H1 (cell line): ENCODE measurements at regions not wholly inside any gene's neighbourhood (a gene's known extent, or its start where the extent isn't known, plus 50 kb on each side); places are given as distances from the start of the nearest gene placed in this dataset.

Source experiments
- CTCF ChIA-PET: fragments of 300-600 bp; sonication (Branson Sonifier 250); formaldehyde crosslinking; loops from one replicate; lab custom pipeline; 2021; ENCODE audit not compliant: partially characterized antibody; lab: Charles Lee
- POLR2A ChIA-PET: fragments of 300-600 bp; sonication (Branson Sonifier 250); formaldehyde crosslinking; loops from one replicate; lab custom pipeline; 2021; ENCODE audit warnings: inconsistent platforms; ENCODE audit not compliant: partially characterized antibody; lab: Charles Lee
- DNase-seq, 2 experiments: peaks; one replicate each; pipeline versions ENCODE4 v3.0.0 to v3.0.0-alpha.2; 2010 to 2022; ENCODE audit warnings: low spot score in 2 of 2, low read depth in 1 of 2, mixed read lengths in 1 of 2
- FAIRE-seq: peaks from 2 replicates; lab custom pipeline; 2011; peaks lifted over from hg19 to GRCh38; lab: Jason Lieb, UNC
- H2AFZ ChIP-seq: 2 replicates; pipeline ENCODE4 v1.8.1; 2012; ENCODE audit warnings: low read length, inconsistent platforms
- H2AK5ac ChIP-seq: 2 replicates; pipeline ENCODE4 v1.6.1; 2013; ENCODE audit warnings: low read depth, low read length
- H2BK120ac ChIP-seq: replicated peaks from 2 replicates; pipeline ENCODE3; 2013; ENCODE audit warnings: low read depth, low read length, inconsistent platforms
- H2BK12ac ChIP-seq: 2 replicates; pipeline ENCODE4 v1.6.1; 2013; ENCODE audit warnings: low read depth, low read length
- H2BK15ac ChIP-seq: 2 replicates; pipeline ENCODE4 v1.6.1; 2013; ENCODE audit warnings: low read length
- H2BK20ac ChIP-seq: 2 replicates; pipeline ENCODE4 v1.6.1; 2013; ENCODE audit warnings: low read length
- H2BK5ac ChIP-seq: 2 replicates; pipeline ENCODE4 v1.6.1; 2013; ENCODE audit warnings: low read depth, low read length
- H3K14ac ChIP-seq: 2 replicates; pipeline ENCODE4 v1.6.1; 2013; ENCODE audit warnings: inconsistent platforms; ENCODE audit not compliant: insufficient read length
- H3K18ac ChIP-seq: 2 replicates; pipeline ENCODE4 v1.6.1; 2013; ENCODE audit warnings: low read length; ENCODE audit errors: extremely low read depth
- H3K23ac ChIP-seq: 2 replicates; pipeline ENCODE4 v1.6.1; 2013; ENCODE audit warnings: inconsistent platforms; ENCODE audit not compliant: insufficient read length
- H3K23me2 ChIP-seq: 2 replicates; pipeline ENCODE4 v1.6.1; 2013; ENCODE audit warnings: low read depth, low read length
- H3K27ac ChIP-seq: 2 replicates; pipeline ENCODE4 v1.6.1; 2011; ENCODE audit warnings: low read depth, low read length, inconsistent platforms
- H3K27me3 ChIP-seq, 4 experiments: replicated peaks in 1 of 4; 1 replicate in 1 of 4; 2 replicates in 3 of 4; pipeline versions ENCODE4 v1.6.1 to v1.8.1; 2011 to 2013; ENCODE audit warnings: low read length in 3 of 4, mild to moderate bottlenecking in 3 of 4, inconsistent platforms in 2 of 4, mixed read lengths in 2 of 4, moderate library complexity in 1 of 4; ENCODE audit not compliant: control insufficient read depth in 3 of 4, insufficient read depth in 3 of 4; ENCODE audit errors: extremely low read depth in 1 of 4
- H3K36me3 ChIP-seq, 4 experiments: 2 replicates each; pipeline versions ENCODE4 v1.6.1 to v1.8.1; 2011 to 2013; ENCODE audit warnings: mild to moderate bottlenecking in 4 of 4, low read length in 3 of 4, moderate library complexity in 2 of 4, control low read depth in 1 of 4, inconsistent platforms in 1 of 4; ENCODE audit not compliant: insufficient read depth in 4 of 4, control insufficient read depth in 2 of 4
- H3K4ac ChIP-seq: replicated peaks from 2 replicates; pipeline ENCODE3; 2013; ENCODE audit warnings: low read length, low read depth, mixed read lengths, inconsistent platforms; ENCODE audit not compliant: insufficient read length
- H3K4me1 ChIP-seq, 4 experiments: replicated peaks in 1 of 4; 1 replicate in 1 of 4; 2 replicates in 3 of 4; pipeline versions ENCODE4 v1.6.1 to v1.8.1; 2011 to 2013; ENCODE audit warnings: low read length in 3 of 4, inconsistent platforms in 2 of 4, mixed read lengths in 1 of 4; ENCODE audit not compliant: insufficient read depth in 4 of 4, control insufficient read depth in 3 of 4
- H3K4me2 ChIP-seq, 2 experiments: 2 replicates each; pipeline versions ENCODE4 v1.6.1 to v1.8.1; 2011 to 2013; ENCODE audit warnings: low read depth in 2 of 2, low read length in 2 of 2, control low read depth in 1 of 2, inconsistent platforms in 1 of 2, mild to moderate bottlenecking in 1 of 2; ENCODE audit not compliant: insufficient read depth in 1 of 2
- H3K4me3 ChIP-seq, 4 experiments: fragments of 200-600, 300-600 bp in 1 of 4; sonication (generic), shearing (Covaris generic), sonication (Bioruptor Twin) in 1 of 4; 2 replicates each; pipeline versions ENCODE4 v1.5.1 to v1.8.1; 2011 to 2016; ENCODE audit warnings: low read length in 4 of 4, low read depth in 3 of 4, control low read depth in 2 of 4, inconsistent platforms in 2 of 4, mild to moderate bottlenecking in 2 of 4, mixed read lengths in 1 of 4, moderate library complexity in 1 of 4; ENCODE audit not compliant: insufficient read depth in 2 of 4; ENCODE audit errors: extremely low read depth in 1 of 4
- H3K56ac ChIP-seq: replicated peaks from 2 replicates; pipeline ENCODE3; 2013; ENCODE audit warnings: low read depth, mild to moderate bottlenecking, mixed read lengths, low read length, inconsistent platforms; ENCODE audit not compliant: insufficient read length
- H3K79me1 ChIP-seq: 2 replicates; pipeline ENCODE4 v1.6.1; 2013; ENCODE audit warnings: low read depth, low read length, control low read depth
- H3K79me2 ChIP-seq, 2 experiments: 2 replicates each; pipeline versions ENCODE4 v1.6.1 to v1.8.1; 2012 to 2013; ENCODE audit warnings: low read length in 2 of 2, mild to moderate bottlenecking in 2 of 2, inconsistent platforms in 1 of 2; ENCODE audit not compliant: insufficient read depth in 2 of 2, control insufficient read depth in 1 of 2
- H3K9ac ChIP-seq, 4 experiments: replicated peaks in 1 of 4; 1 replicate in 1 of 4; 2 replicates in 3 of 4; pipeline versions ENCODE4 v1.6.1 to v1.8.1; 2011 to 2013; ENCODE audit warnings: low read depth in 3 of 4, low read length in 3 of 4, control low read depth in 2 of 4, mild to moderate bottlenecking in 2 of 4, moderate library complexity in 2 of 4, inconsistent platforms in 1 of 4; ENCODE audit errors: extremely low read depth in 1 of 4
- H3K9me3 ChIP-seq, 2 experiments: 2 replicates each; pipeline versions ENCODE4 v1.6.1 to v1.8.1; 2012 to 2013; ENCODE audit warnings: mild to moderate bottlenecking in 2 of 2, moderate library complexity in 2 of 2, control low read depth in 1 of 2, inconsistent platforms in 1 of 2, low read depth in 1 of 2, low read length in 1 of 2, mixed read lengths in 1 of 2; ENCODE audit not compliant: insufficient read depth in 2 of 2
- H4K20me1 ChIP-seq, 2 experiments: replicated peaks in 1 of 2; 2 replicates each; pipeline versions ENCODE3 to v1.8.1; 2011 to 2013; ENCODE audit warnings: inconsistent platforms in 2 of 2, low read length in 2 of 2, mild to moderate bottlenecking in 1 of 2; ENCODE audit not compliant: insufficient read depth in 2 of 2, control insufficient read depth in 1 of 2
- H4K5ac ChIP-seq: 2 replicates; pipeline ENCODE4 v1.6.1; 2013; ENCODE audit warnings: low read length, low read depth, mixed read lengths, inconsistent platforms; ENCODE audit not compliant: insufficient read length
- H4K8ac ChIP-seq: 2 replicates; pipeline ENCODE4 v1.8.0; 2013; ENCODE audit warnings: mild to moderate bottlenecking, moderate library complexity, low read length, inconsistent platforms; ENCODE audit not compliant: insufficient read depth; ENCODE audit errors: extremely low read depth
- H4K91ac ChIP-seq: replicated peaks from 2 replicates; pipeline ENCODE3; 2013; ENCODE audit warnings: low read length, mixed read lengths, inconsistent platforms; ENCODE audit not compliant: insufficient read length
- CHD2 ChIP-seq: IDR thresholded peaks from 2 replicates; pipeline ENCODE4 v1.6.1; 2012; ENCODE audit warnings: low read length, improper control_type of control experiment
- EP300 ChIP-seq, 2 experiments: IDR thresholded peaks; 1 replicate in 1 of 2; 2 replicates in 1 of 2; pipeline ENCODE4 v1.6.1; 2011 to 2012; ENCODE audit warnings: low read depth in 2 of 2, low read length in 2 of 2, mild to moderate bottlenecking in 2 of 2, borderline replicate concordance in 1 of 2, inconsistent platforms in 1 of 2, moderate library complexity in 1 of 2
- FOSL1 ChIP-seq: IDR thresholded peaks from 2 replicates; pipeline ENCODE4 v1.6.1; 2011; ENCODE audit warnings: mild to moderate bottlenecking, low read depth, low read length, moderate library complexity; ENCODE audit not compliant: insufficient read depth
- GABPA ChIP-seq: IDR thresholded peaks from 2 replicates; pipeline ENCODE4 v1.6.1; 2011; ENCODE audit warnings: mild to moderate bottlenecking, low read length, moderate library complexity, borderline replicate concordance; ENCODE audit not compliant: insufficient read depth
- POLR2A ChIP-seq, 2 experiments: IDR thresholded peaks; 1 replicate in 1 of 2; 2 replicates in 1 of 2; pipeline ENCODE4 v1.6.1; 2011; ENCODE audit warnings: low read depth in 2 of 2, low read length in 2 of 2, mild to moderate bottlenecking in 2 of 2; ENCODE audit errors: control extremely low read depth in 1 of 2
- POLR2AphosphoS5 ChIP-seq: IDR thresholded peaks from 2 replicates; pipeline ENCODE4 v1.6.1; 2011; ENCODE audit warnings: low read depth, low read length
- RNF2 ChIP-seq: fragments of 200-900, 300-1000 bp; sonication (generic); IDR thresholded peaks from 2 replicates; pipeline ENCODE4 v1.7.1; 2016; ENCODE audit warnings: borderline replicate concordance, low read depth, mild to moderate bottlenecking, antibody characterized with exemption, low read length; ENCODE audit not compliant: poor library complexity, severe bottlenecking; ENCODE audit errors: missing control alignments
- SIRT6 ChIP-seq: IDR thresholded peaks from one replicate; pipeline ENCODE4 v1.7.1; 2012; ENCODE audit warnings: low read length, inconsistent platforms
- SIX5 ChIP-seq: IDR thresholded peaks from 2 replicates; pipeline ENCODE4 v1.6.1; 2011; ENCODE audit warnings: mild to moderate bottlenecking, low read depth, low read length
- TAF1 ChIP-seq: IDR thresholded peaks from 2 replicates; pipeline ENCODE4 v1.6.1; 2011; ENCODE audit warnings: mild to moderate bottlenecking, low read depth, low read length
- WGBS, 2 experiments: shearing (Covaris generic) in 1 of 2; methylation state at CpG; one replicate each; pipeline versions ENCODE4 v1.1.6 to v1.1.7; 2013 to 2015; ENCODE audit warnings: low lambda C conversion rate in 2 of 2, mixed read lengths in 2 of 2, inconsistent platforms in 1 of 2, low coverage in 1 of 2, missing lambda C conversion rate in 1 of 2; ENCODE audit not compliant: insufficient replicate concordance in 2 of 2, insufficient coverage in 1 of 2, insufficient read length in 1 of 2; ENCODE audit errors: extremely low coverage in 1 of 2, missing lambda C conversion rate in 1 of 2; 5-methylcytosine and 5-hydroxymethylcytosine counted together
- TF ChIP-seq, protein P1 (sequence below): IDR thresholded peaks from 2 replicates; pipeline ENCODE4 v1.6.1; 2012; ENCODE audit warnings: low read length, inconsistent platforms
- TF ChIP-seq, protein P2 (sequence below): IDR thresholded peaks from 2 replicates; pipeline ENCODE4 v1.6.1; 2011; ENCODE audit warnings: low read depth, mild to moderate bottlenecking, low read length; ENCODE audit not compliant: insufficient read depth

DNA sequence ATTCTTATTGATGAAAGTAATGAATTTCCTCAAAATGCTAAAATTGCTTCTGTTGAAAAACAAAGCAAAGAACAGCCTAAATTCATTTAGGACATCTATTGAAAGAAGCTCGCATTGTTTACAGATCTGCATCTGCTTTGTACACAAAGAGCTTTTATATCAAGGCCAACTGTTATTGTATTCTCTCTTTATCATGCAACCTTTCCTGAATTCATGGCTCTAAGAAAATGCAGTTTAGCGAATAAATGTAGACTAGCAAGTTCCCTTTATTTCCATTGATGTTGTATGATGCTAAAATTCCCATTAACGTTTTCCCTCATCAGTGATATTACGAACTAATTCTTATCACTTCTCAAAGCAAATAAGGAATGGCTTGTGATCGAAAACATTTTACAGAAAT lies 446.3 kb downstream of the MID1IP1 start:
- Histone ChIP-seq H2BK120ac (no peak overlapping the region), H2AFZ (no peak overlapping the region), H4K91ac (no peak overlapping the region), H3K14ac (no peak overlapping the region), H2BK12ac (no peak overlapping the region), H4K20me1 (no peaks in the 10 kb centered on the region), H3K4me3 (no peak overlapping the region), H4K5ac (no peak overlapping the region), H3K9ac (no peak overlapping the region), H3K4ac (no peak overlapping the region), H4K8ac (no peak overlapping the region), H3K56ac (no peak overlapping the region), H2BK20ac (no peak overlapping the region), H3K36me3 (no peaks in the 10 kb centered on the region), H2BK5ac (no peak overlapping the region), H3K27ac (no peak overlapping the region), H3K79me1 (no peaks in the 10 kb centered on the region), H2BK15ac (no peak overlapping the region), H3K9me3 (no peaks in the 10 kb centered on the region), H3K4me2 (no peak overlapping the region), H3K27me3 (no peaks in the 10 kb centered on the region), H3K79me2 (no peaks in the 10 kb centered on the region), H3K18ac (no peak overlapping the region), H3K23me2 (no peaks in the 10 kb centered on the region), H3K4me1 (peaks cover 0 to 4% (median 0%) of the 10 kb centered on the region in 4 experiments; a peak in 1 of 7 replicates), H3K23ac (no peak overlapping the region), H2AK5ac (no peak overlapping the region)
- 72% methylated on average over 5 of the region's 5 CpGs; no CpG with 5 or more reads in 1 of the 2 experiments for WGBS, 2 experiments
- POLR2A ChIA-PET = no interaction called here
- CTCF ChIA-PET = interaction anchor here (0.7 to 1.9 kb wide), 3 partner anchors 13 to 494 kb away, joined by 3 to 7 read pairs (median 5); no protein-coding TSS in a partner anchor
- no peak for DNase-seq
- no peak for FAIRE-seq
- TF ChIP-seq RNF2 (no peak), TAF1 (no peak), SIX5 (no peak), CHD2 (no peak), SIRT6 (no peak), EP300 (IDR thresholded peaks at IDR 0.05; ENCODE audit: borderline replicate concordance in 1 of 2, low read depth in 2 of 2, low read length in 2 of 2) (no peak), POLR2A (IDR thresholded peaks at IDR 0.05; ENCODE audit: control extremely low read depth in 1 of 2, low read depth in 2 of 2, low read length in 2 of 2) (no peak), GABPA (no peak), POLR2AphosphoS5 (no peak), FOSL1 (no peak)
- TF ChIP-seq, protein P1, sequence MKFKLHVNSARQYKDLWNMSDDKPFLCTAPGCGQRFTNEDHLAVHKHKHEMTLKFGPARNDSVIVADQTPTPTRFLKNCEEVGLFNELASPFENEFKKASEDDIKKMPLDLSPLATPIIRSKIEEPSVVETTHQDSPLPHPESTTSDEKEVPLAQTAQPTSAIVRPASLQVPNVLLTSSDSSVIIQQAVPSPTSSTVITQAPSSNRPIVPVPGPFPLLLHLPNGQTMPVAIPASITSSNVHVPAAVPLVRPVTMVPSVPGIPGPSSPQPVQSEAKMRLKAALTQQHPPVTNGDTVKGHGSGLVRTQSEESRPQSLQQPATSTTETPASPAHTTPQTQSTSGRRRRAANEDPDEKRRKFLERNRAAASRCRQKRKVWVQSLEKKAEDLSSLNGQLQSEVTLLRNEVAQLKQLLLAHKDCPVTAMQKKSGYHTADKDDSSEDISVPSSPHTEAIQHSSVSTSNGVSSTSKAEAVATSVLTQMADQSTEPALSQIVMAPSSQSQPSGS = no peak
- TF ChIP-seq, protein P2, sequence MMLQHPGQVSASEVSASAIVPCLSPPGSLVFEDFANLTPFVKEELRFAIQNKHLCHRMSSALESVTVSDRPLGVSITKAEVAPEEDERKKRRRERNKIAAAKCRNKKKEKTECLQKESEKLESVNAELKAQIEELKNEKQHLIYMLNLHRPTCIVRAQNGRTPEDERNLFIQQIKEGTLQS = no peak
